ENCODE measurements at regions not wholly inside any gene's neighbourhood (a gene's known extent, or its start where the extent isn't known, plus 50 kb on each side); places are given as distances from the start of the nearest gene placed in this dataset.
"Not testable (repeated sequence)": the region's sequence is repeated elsewhere in the genome, so short reads cannot be mapped to it uniquely, and the experiment has no call there.

DNA sequence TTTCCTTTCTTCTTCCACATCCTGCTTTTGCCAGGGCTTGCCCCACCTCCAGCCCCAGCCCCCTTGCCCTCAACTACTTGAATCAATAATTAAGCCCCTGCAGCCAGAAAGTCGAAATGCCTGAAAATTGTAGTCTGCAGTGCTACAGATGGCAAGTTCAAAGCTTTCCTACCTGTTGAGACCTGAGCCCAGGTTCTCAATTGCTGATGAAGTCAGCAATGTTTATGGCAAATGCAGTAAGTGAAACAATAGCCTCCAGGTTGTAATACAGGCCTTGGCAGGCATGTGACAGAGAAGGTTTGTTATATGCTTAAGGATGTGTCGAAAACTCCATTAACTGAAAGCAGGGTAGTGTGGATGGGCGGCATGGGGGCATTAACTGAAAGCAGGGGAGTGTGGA is 181.1 kb upstream of the SESN3 start:
- DNase-seq = no peak
- in situ Hi-C loops (cut with MboI; ENCODE audit: low pct_ligation_motif_present in 1 of 4, low pct_unique_long_range_greater_than_20kb in 1 of 4, low sequenced_read_pairs in 3 of 4) (no loop called here), intact Hi-C loops (cut with DNase I; ENCODE audit: low total_unique reads) (no loop called here)
- no peak overlapping the region for H3K27ac ChIP-seq
- no peaks in the 10 kb centered on the region for H3K27me3 ChIP-seq
- TF ChIP-seq, protein P1, sequence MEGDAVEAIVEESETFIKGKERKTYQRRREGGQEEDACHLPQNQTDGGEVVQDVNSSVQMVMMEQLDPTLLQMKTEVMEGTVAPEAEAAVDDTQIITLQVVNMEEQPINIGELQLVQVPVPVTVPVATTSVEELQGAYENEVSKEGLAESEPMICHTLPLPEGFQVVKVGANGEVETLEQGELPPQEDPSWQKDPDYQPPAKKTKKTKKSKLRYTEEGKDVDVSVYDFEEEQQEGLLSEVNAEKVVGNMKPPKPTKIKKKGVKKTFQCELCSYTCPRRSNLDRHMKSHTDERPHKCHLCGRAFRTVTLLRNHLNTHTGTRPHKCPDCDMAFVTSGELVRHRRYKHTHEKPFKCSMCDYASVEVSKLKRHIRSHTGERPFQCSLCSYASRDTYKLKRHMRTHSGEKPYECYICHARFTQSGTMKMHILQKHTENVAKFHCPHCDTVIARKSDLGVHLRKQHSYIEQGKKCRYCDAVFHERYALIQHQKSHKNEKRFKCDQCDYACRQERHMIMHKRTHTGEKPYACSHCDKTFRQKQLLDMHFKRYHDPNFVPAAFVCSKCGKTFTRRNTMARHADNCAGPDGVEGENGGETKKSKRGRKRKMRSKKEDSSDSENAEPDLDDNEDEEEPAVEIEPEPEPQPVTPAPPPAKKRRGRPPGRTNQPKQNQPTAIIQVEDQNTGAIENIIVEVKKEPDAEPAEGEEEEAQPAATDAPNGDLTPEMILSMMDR (IDR thresholded peaks at IDR 0.05) = no peak
- TF ChIP-seq EP300 (IDR thresholded peaks at IDR 0.05; ENCODE audit: low read depth) = no peak
- no peak for TF ChIP-seq POLR2AphosphoS5 (IDR thresholded peaks at IDR 0.05)
- no peak for TF ChIP-seq POLR2A (IDR thresholded peaks at IDR 0.05)
- H3K4me3 ChIP-seq = no peak overlapping the region
- H3K4me1 ChIP-seq = no peaks in the 10 kb centered on the region
- no peaks in the 10 kb centered on the region for H3K9me3 ChIP-seq
- H3K36me3 ChIP-seq = no peaks in the 10 kb centered on the region
- WGBS, 2 donors (ENCODE audit: low coverage in 1 of 2) = 60 to 82% methylated on average over 3 of the region's 3 CpGs

DNA sequence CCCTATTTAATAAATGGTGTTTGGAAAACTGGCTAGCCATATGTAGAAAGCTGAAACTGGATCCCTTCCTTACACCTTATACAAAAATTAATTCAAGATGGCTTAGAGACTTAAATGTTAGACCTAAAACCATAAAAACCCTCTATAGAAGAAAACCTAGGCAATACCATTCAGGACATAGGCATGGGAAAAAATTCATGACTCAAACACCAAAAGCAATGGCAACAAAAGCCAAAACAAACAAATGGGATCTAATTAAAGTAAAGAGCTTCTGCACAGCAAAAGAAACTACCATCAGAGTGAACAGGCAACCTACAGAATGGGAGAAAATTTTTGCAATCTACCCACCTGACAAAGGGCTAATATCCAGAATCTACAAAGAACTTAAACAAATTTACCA is 179.7 kb upstream of the SESN3 start:
- H3K27ac ChIP-seq; DNase-seq; in situ Hi-C loops (cut with MboI; ENCODE audit: low pct_ligation_motif_present in 1 of 4, low pct_unique_long_range_greater_than_20kb in 1 of 4, low sequenced_read_pairs in 3 of 4); H3K4me1 ChIP-seq; H3K4me3 ChIP-seq; intact Hi-C loops (cut with DNase I; ENCODE audit: low total_unique reads); H3K27me3 ChIP-seq; H3K9me3 ChIP-seq; H3K36me3 ChIP-seq: not testable (repeated sequence)

DNA sequence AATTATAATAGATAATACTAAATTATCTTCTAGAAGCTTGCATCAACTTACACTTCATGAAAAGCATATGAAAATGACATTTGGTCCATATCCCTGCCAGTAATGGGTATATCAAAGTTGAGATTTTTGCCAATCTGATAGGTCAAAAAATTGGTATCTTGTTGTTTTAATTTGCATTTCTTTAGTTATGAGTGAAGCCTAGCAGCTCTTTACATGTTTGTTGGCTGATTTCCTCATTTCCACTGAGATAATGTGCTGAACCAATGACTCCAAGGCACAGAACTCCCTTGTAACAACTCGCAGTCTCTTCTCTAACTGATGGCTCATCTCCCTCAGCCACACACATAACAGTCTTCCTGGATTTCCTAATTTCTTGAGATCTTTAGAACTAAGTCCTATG is 175.3 kb upstream of the SESN3 start:
- in situ Hi-C loops (cut with MboI; ENCODE audit: low pct_ligation_motif_present in 1 of 4, low pct_unique_long_range_greater_than_20kb in 1 of 4, low sequenced_read_pairs in 3 of 4) (no loop called here), intact Hi-C loops (cut with DNase I; ENCODE audit: low total_unique reads) (no loop called here)
- 90% methylated on average over 1 of the region's 1 CpG; no CpG with 5 or more reads in 1 of the 2 donors for WGBS, 2 donors (ENCODE audit: low coverage in 1 of 2)
- Histone ChIP-seq H3K9me3 (no peaks in the 10 kb centered on the region), H3K27me3 (no peaks in the 10 kb centered on the region), H3K36me3 (no peaks in the 10 kb centered on the region), H3K27ac (no peak overlapping the region), H3K4me1 (no peaks in the 10 kb centered on the region), H3K4me3 (no peak overlapping the region)
- no peak for TF ChIP-seq EP300 (IDR thresholded peaks at IDR 0.05; ENCODE audit: low read depth)
- TF ChIP-seq POLR2A (IDR thresholded peaks at IDR 0.05) = no peak
- no peak for TF ChIP-seq POLR2AphosphoS5 (IDR thresholded peaks at IDR 0.05)
- TF ChIP-seq, protein P1 (IDR thresholded peaks at IDR 0.05) = no peak
- no peak for DNase-seq

DNA sequence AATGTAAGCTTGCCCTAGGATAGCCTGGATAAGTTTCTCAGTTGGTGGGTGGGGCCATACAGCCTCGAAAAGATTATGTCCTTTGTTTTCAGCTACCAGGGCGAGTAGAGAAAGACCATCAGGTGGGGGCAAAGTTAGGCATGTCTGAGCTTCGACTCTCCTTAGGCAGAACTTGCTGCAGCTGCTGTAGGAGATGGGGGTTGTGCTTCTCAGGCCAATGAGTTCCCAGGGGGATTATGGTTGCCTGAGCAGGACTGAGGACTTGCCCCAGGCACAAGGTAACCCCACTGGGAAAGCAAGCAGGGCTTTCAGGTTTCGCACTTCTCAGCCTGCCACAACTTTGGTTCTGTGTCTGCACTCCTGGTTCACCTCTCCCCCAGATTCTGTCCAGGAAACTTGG is 173.4 kb upstream of the SESN3 start:
- intact Hi-C loops (cut with DNase I; ENCODE audit: low total_unique reads) = no loop called here
- TF ChIP-seq, protein P1 (IDR thresholded peaks at IDR 0.05) = no peak
- no peak for TF ChIP-seq EP300 (IDR thresholded peaks at IDR 0.05; ENCODE audit: low read depth)
- TF ChIP-seq POLR2AphosphoS5 (IDR thresholded peaks at IDR 0.05) = no peak
- no peak for TF ChIP-seq POLR2A (IDR thresholded peaks at IDR 0.05)
- no peaks in the 10 kb centered on the region for H3K4me1 ChIP-seq
- H3K9me3 ChIP-seq = no peaks in the 10 kb centered on the region
- no peak overlapping the region for H3K4me3 ChIP-seq
- DNase-seq = no peak
- no peaks in the 10 kb centered on the region for H3K27me3 ChIP-seq
- no peak overlapping the region for H3K27ac ChIP-seq
- in situ Hi-C loops (cut with MboI; ENCODE audit: low pct_ligation_motif_present in 1 of 4, low pct_unique_long_range_greater_than_20kb in 1 of 4, low sequenced_read_pairs in 3 of 4) = no loop called here
- no peaks in the 10 kb centered on the region for H3K36me3 ChIP-seq
- 86% methylated on average over 4 of the region's 4 CpGs; no CpG with 5 or more reads in 1 of the 2 donors for WGBS, 2 donors (ENCODE audit: low coverage in 1 of 2)

DNA sequence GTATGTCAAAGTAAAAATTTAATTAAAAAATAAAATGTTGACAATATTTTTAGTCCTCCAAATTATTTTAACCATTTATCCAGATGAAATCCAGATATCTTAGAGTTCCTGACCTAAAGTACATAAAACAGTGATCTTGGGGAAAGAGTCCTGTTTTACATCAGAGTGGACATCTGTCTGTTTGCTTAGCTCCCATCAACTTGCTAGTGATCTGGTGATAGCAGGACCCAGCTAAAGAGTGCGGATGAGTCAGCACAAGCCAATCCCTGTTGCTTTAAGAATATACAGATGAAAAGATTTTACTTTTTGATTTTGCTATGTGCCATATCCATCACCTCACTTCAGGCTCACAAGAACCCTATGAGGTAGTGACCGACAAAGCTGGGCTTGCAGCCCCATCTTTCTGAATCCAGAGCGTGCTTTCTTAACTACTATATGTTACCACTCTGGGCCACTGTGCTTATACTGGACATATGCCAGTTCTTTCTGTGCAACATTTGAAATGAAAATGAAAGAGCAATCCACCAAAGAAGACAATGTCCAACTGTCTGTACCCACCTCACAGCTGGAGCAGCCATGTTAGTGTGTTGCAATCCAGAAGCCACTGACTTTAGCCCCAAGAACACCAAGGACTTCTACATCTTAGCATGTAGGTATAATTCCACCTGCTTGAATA is 167.6 kb upstream of the SESN3 start:
- H3K36me3 ChIP-seq = no peaks in the 10 kb centered on the region
- intact Hi-C loops (cut with DNase I; ENCODE audit: low total_unique reads) (no loop called here), in situ Hi-C loops (cut with MboI; ENCODE audit: low pct_ligation_motif_present in 1 of 4, low pct_unique_long_range_greater_than_20kb in 1 of 4, low sequenced_read_pairs in 3 of 4) (no loop called here)
- 95 to 100% methylated on average over 3 of the region's 3 CpGs for WGBS, 2 donors (ENCODE audit: low coverage in 1 of 2)
- no peaks in the 10 kb centered on the region for H3K9me3 ChIP-seq
- H3K27ac ChIP-seq = no peak overlapping the region
- no peaks in the 10 kb centered on the region for H3K27me3 ChIP-seq
- H3K4me3 ChIP-seq = no peak overlapping the region
- DNase-seq = no peak
- no peaks in the 10 kb centered on the region for H3K4me1 ChIP-seq
- TF ChIP-seq POLR2AphosphoS5 (IDR thresholded peaks at IDR 0.05) (no peak), POLR2A (IDR thresholded peaks at IDR 0.05) (no peak), EP300 (IDR thresholded peaks at IDR 0.05; ENCODE audit: low read depth) (no peak)
- TF ChIP-seq, protein P1 (IDR thresholded peaks at IDR 0.05) = no peak

All from transverse colon (tissue), 4 donors.